HCT116 (cell line): ENCODE measurements at regions not wholly inside any gene's neighbourhood (a gene's known extent, or its start where the extent isn't known, plus 50 kb on each side); places are given as distances from the start of the nearest gene placed in this dataset.

Source experiments
- TCF7L2 ChIP-seq: IDR thresholded peaks from 2 replicates; pipeline ENCODE4 v1.7.0; 2011; ENCODE audit warnings: borderline replicate concordance, inconsistent platforms; ENCODE audit not compliant: insufficient read depth, insufficient read length; ENCODE audit errors: extremely low read depth
- ZNF274 ChIP-seq: fragments of 200-500 bp; sonication (Bioruptor generic); IDR thresholded peaks from 2 replicates; pipeline ENCODE4 v1.6.1; 2014; ENCODE audit warnings: mild to moderate bottlenecking, low read depth, low read length, inconsistent platforms
- TF ChIP-seq, protein P1 (sequence below), 3 experiments: fragments of 200-600 bp in 1 of 3; sonication (generic) in 1 of 3; IDR thresholded peaks in 2 of 3; conservative IDR thresholded peaks in 1 of 3; 2 replicates each; pipeline ENCODE4 v1.5.1; 2012 to 2017; ENCODE audit warnings: low read depth in 2 of 3, low read length in 2 of 3, antibody characterized with exemption in 1 of 3, borderline replicate concordance in 1 of 3, control low read depth in 1 of 3, mild to moderate bottlenecking in 1 of 3, mixed read lengths in 1 of 3, mixed run types in 1 of 3, moderate library complexity in 1 of 3; ENCODE audit not compliant: insufficient read depth in 1 of 3
- TF ChIP-seq, protein P2 (sequence below): IDR thresholded peaks from 2 replicates; pipeline ENCODE4 v1.6.1; 2012

DNA sequence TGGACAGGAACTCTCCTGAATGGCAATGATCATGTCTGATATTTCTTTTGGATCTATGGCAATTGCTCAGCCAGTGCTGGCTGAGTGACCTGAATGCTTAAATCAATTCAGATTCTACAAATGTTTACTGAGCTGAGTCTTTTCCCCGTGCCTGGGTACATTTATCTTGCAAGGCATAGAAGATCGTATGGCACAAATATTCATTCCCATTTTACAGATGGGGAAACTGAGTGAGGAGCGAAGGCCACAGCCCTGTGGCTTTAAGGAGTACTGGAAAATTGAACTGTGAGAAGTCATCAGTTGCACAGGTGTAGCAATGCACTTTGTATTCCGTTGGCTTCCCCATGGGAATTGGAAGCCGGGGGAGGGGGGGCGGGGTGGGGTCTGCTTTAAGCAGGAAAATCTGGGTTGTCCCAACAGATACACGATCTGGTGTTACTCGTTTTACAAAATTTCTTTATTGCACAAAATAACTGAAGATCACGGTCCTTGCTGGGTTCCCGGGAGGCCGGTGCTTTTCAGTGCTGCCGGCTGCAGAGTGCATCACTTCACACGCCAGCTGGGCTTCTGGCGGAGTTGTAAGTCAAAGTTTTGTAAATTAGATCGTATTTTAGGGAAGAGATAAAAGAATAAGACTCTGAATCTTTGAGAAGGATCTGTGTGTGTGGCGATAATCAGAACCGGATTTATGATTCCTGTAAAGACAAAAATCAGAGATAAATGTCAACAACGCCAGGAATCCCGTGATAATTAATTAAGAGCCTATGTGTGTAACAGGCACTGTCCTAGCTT, 75.0 kb upstream of the MAP1LC3B2 start:
- TF ChIP-seq, protein P1, sequence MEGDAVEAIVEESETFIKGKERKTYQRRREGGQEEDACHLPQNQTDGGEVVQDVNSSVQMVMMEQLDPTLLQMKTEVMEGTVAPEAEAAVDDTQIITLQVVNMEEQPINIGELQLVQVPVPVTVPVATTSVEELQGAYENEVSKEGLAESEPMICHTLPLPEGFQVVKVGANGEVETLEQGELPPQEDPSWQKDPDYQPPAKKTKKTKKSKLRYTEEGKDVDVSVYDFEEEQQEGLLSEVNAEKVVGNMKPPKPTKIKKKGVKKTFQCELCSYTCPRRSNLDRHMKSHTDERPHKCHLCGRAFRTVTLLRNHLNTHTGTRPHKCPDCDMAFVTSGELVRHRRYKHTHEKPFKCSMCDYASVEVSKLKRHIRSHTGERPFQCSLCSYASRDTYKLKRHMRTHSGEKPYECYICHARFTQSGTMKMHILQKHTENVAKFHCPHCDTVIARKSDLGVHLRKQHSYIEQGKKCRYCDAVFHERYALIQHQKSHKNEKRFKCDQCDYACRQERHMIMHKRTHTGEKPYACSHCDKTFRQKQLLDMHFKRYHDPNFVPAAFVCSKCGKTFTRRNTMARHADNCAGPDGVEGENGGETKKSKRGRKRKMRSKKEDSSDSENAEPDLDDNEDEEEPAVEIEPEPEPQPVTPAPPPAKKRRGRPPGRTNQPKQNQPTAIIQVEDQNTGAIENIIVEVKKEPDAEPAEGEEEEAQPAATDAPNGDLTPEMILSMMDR (IDR thresholded peaks at IDR 0.05 in 2 of 3, conservative IDR thresholded peaks at IDR 0.05 in 1 of 3; ENCODE audit: borderline replicate concordance in 1 of 3, insufficient read depth in 1 of 3, low read depth in 2 of 3, low read length in 2 of 3) = no peak
- TF ChIP-seq, protein P2, sequence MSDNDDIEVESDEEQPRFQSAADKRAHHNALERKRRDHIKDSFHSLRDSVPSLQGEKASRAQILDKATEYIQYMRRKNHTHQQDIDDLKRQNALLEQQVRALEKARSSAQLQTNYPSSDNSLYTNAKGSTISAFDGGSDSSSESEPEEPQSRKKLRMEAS = no peak
- TF ChIP-seq TCF7L2 (no peak), ZNF274 (no peak)
